ENCODE measurements at regions not wholly inside any gene's neighbourhood (a gene's known extent, or its start where the extent isn't known, plus 50 kb on each side); places are given as distances from the start of the nearest gene placed in this dataset.
"Not testable (repeated sequence)": the region's sequence is repeated elsewhere in the genome, so short reads cannot be mapped to it uniquely, and the experiment has no call there.

DNA sequence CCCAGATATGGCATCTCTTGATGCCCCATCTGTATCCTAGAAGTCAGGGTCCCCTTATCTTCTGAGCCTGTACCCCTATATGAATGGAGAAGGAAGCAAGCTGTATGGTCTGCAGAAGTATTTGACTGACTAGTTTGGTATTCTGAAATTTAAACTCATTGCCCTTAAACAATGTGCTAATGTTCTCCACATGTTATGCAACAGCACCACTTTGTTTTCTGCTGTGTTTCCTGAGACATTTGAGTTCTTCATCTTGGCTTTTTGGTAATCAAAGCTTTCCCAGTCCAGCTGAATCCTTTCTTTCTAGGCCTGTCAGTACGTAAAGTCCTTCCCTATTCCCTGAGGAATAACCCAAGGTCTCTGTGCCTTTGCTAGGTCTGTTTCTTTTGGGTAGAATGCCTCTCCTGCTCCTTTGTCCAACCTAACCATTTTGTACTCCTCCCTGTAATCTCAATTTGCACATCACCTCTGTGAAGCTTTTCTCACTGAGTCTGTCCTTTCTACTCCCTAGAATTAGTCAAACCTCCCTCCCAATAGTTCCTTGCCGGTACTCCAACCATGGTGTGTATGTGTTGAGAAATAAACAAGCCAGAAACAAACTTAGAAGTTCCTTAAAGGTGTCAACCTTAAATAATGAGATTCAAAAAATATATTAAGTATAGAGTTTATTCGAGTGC lies 72.1 kb upstream of the HSPB3 start:
- no peaks in the 10 kb centered on the region for H3K9me3 ChIP-seq
- H3K36me3 ChIP-seq, result no peaks in the 10 kb centered on the region
- no peak overlapping the region for H3K4me3 ChIP-seq
- intact Hi-C loops (cut with DNase I; ENCODE audit: low total_unique reads), result loop anchor here (5.0 kb wide), 1 partner anchor 149 kb away; no protein-coding TSS in a partner anchor
- no peaks in the 10 kb centered on the region for H3K27me3 ChIP-seq
- TF ChIP-seq POLR2A (IDR thresholded peaks at IDR 0.05) (no peak), CTCF (IDR thresholded peaks at IDR 0.05) (no peak)
- no peak for DNase-seq (ENCODE audit: low spot score in 2 of 2)
- no peaks in the 10 kb centered on the region for H3K4me1 ChIP-seq
- peak overlapping the region in 1 of 2 donors; percentile 44 for H3K27ac ChIP-seq

DNA sequence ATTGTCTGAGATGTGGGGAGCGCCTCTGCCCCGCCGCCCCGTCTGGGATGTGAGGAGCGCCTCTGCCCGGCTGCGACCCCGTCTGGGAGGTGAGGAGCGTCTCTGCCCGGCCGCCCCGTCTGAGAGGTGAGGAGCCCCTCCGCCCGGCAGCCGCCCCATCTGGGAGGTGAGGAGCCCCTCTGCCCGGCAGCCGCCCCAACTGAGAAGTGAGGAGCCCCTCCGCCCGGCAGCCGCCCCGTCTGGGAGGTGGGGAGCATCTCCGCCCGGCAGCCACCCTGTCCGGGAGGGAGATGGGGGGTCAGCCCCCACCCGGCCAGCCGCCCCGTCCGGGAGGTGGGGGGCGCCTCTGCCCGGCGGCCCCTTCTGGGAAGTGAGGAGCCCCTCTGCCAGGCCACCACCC lies 70.9 kb upstream of the ARL15 start:
- intact Hi-C loops (cut with DNase I; ENCODE audit: low total_unique reads), result loop anchor here (5.0 kb wide), 1 partner anchor 151 kb away; no protein-coding TSS in a partner anchor
- not testable (repeated sequence) for H3K4me1 ChIP-seq; DNase-seq (ENCODE audit: low spot score in 2 of 2); H3K9me3 ChIP-seq; H3K27ac ChIP-seq; H3K27me3 ChIP-seq; H3K36me3 ChIP-seq; H3K4me3 ChIP-seq

DNA sequence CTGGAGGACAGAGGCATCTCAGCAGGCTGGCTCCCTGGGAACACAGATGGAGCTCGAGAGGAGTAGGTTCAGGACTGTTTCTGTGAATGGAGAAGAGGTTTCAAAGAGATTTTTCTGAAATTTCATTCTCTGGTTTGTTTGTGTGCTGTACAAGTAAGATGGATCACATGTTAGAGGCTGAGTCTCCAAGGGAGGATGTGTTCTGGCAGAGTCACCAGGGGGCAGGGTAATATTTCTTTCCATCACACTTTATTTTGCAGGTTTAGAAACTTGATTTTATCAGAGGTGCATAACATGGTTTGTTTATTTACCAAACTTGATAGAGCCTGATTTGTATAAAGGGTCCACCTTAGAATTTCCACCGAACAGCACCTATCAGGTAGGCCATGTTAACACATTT lies 69.2 kb upstream of the ARL15 start:
- no peak overlapping the region for H3K27ac ChIP-seq
- H3K36me3 ChIP-seq, result no peaks in the 10 kb centered on the region
- intact Hi-C loops (cut with DNase I; ENCODE audit: low total_unique reads), result no loop called here
- H3K9me3 ChIP-seq, result no peaks in the 10 kb centered on the region
- H3K4me3 ChIP-seq, result no peak overlapping the region
- H3K4me1 ChIP-seq, result no peaks in the 10 kb centered on the region
- no peak for DNase-seq (ENCODE audit: low spot score in 2 of 2)
- TF ChIP-seq POLR2A (IDR thresholded peaks at IDR 0.05) (no peak), CTCF (IDR thresholded peaks at IDR 0.05) (no peak), POLR2AphosphoS5 (IDR thresholded peaks at IDR 0.05) (no peak)
- no peaks in the 10 kb centered on the region for H3K27me3 ChIP-seq

- intact Hi-C loops (cut with DNase I; ENCODE audit: low total_unique reads), result no loop called here
- Histone ChIP-seq H3K27ac (no peak overlapping the region), H3K36me3 (no peaks in the 10 kb centered on the region), H3K9me3 (no peaks in the 10 kb centered on the region), H3K4me3 (no peak overlapping the region), H3K27me3 (no peaks in the 10 kb centered on the region), H3K4me1 (no peaks in the 10 kb centered on the region)
- no peak for DNase-seq (ENCODE audit: low spot score in 2 of 2)
- TF ChIP-seq POLR2AphosphoS5 (IDR thresholded peaks at IDR 0.05), result no peak
- no peak for TF ChIP-seq CTCF (IDR thresholded peaks at IDR 0.05)
- no peak for TF ChIP-seq POLR2A (IDR thresholded peaks at IDR 0.05)
These were observed 68.3 kb upstream of the ARL15 start for GRCh38 chr5:54378707-54379106.

GRCh38 chr5:54377339-54377738 lies 67.0 kb upstream of the ARL15 start:
- H3K27ac ChIP-seq; H3K9me3 ChIP-seq; H3K4me3 ChIP-seq; H3K4me1 ChIP-seq; intact Hi-C loops (cut with DNase I; ENCODE audit: low total_unique reads); H3K27me3 ChIP-seq; H3K36me3 ChIP-seq; DNase-seq (ENCODE audit: low spot score in 2 of 2): not testable (repeated sequence)

DNA sequence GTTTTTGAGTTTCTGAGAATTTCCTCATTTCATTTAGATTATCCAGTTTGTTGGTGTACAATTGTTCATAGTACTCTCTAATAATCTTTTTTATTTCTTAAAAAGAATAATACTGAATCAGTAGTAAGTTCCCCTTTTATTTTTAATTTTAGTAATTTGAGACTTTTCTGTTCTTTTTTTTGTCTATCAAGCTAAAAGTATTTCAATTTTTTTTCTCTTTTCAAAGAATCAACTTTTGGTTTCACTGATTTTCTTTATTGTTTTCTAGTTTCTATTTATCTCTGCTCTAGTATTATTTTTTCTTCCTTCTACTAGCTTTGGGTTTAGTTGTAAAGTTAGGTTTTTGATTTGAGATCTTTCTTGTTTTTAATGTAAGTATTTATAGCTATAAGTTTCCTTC lies 60.6 kb upstream of the ARL15 start:
- intact Hi-C loops (cut with DNase I; ENCODE audit: low total_unique reads), result no loop called here

More for the DNA sequence above, 60.6 kb upstream of the ARL15 start:
- H3K4me1 ChIP-seq, result no peaks in the 10 kb centered on the region
- H3K27ac ChIP-seq, result no peak overlapping the region
- H3K4me3 ChIP-seq, result no peak overlapping the region
- no peaks in the 10 kb centered on the region for H3K27me3 ChIP-seq
- TF ChIP-seq POLR2A (IDR thresholded peaks at IDR 0.05) (no peak), POLR2AphosphoS5 (IDR thresholded peaks at IDR 0.05) (no peak), CTCF (IDR thresholded peaks at IDR 0.05) (no peak)
- H3K9me3 ChIP-seq, result peaks cover 0 to 6% of the 10 kb centered on the region in 2 donors
- no peak for DNase-seq (ENCODE audit: low spot score in 2 of 2)
- H3K36me3 ChIP-seq, result no peaks in the 10 kb centered on the region
